Activated CD4-positive, alpha-beta memory T cell treated with anti-CD3 and anti-CD28 coated beads, Interleukin-2, amount 10 ng/mL, durations not matched to agents 7 days and 5 days (primary cell): ENCODE measurements at regions not wholly inside any gene's neighbourhood (a gene's known extent, or its start where the extent isn't known, plus 50 kb on each side); places are given as distances from the start of the nearest gene placed in this dataset.

ENCODE experiments used
- CTCF ChIA-PET: fragments of 350-600 bp; sonication (Branson Sonifier 250); formaldehyde crosslinking; loops from one replicate; lab custom pipeline; 2021; ENCODE audit warnings: antibody characterized with exemption, inconsistent platforms; lab: Charles Lee
- POLR2A ChIA-PET: fragments of 350-600 bp; sonication (Branson Sonifier 250); formaldehyde crosslinking; loops from one replicate; lab custom pipeline; 2021; ENCODE audit warnings: antibody characterized with exemption; lab: Charles Lee
- DNase-seq: peaks from one replicate; pipeline ENCODE4 v3.0.0-alpha.2; 2020
- H3K27ac Mint-ChIP-seq: one replicate; pipeline ENCODE4 v1.8.0; 2021; ENCODE audit warnings: mild to moderate bottlenecking, mixed read lengths
- H3K27me3 Mint-ChIP-seq: one replicate; pipeline ENCODE4 v1.8.0; 2021; ENCODE audit warnings: mixed read lengths
- H3K36me3 Mint-ChIP-seq: one replicate; pipeline ENCODE4 v1.8.0; 2021; ENCODE audit warnings: low read depth, mixed read lengths
- H3K4me1 Mint-ChIP-seq: one replicate; pipeline ENCODE4 v1.8.0; 2021; ENCODE audit warnings: mixed read lengths
- H3K4me3 Mint-ChIP-seq: one replicate; pipeline ENCODE4 v1.8.0; 2021; ENCODE audit warnings: mild to moderate bottlenecking, mixed read lengths
- H3K9me3 Mint-ChIP-seq: one replicate; pipeline ENCODE4 v1.8.0; 2021; ENCODE audit warnings: mixed read lengths

DNA sequence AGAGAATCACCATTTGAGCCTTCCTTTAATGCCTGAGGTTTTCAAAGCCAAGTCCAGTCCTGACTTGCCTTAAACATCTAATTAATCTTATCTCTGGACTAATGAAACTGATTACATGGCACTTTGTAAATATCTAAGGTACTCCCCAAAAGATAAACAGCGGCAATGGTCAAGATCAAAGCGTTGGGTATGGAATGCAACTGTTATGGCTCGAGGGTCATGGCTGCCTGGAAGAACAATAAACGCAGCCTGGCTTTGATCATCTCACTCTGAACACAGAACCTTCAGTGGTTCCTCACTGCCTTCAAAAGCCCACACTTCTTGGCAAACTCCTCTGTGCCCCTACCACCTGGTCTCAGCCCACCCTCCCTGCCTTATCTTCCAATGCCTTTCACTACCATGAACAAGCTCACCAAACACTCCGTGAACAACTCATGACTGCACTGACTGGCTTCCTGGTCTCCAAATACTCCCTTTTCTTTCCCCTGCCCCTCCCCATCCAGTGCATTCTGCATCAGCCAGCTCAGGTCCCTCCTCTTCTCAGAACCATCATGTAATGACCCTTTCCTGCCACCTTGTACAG, 150.2 kb upstream of the NFE2L3 start:
- CTCF ChIA-PET, result no interaction called here

DNA sequence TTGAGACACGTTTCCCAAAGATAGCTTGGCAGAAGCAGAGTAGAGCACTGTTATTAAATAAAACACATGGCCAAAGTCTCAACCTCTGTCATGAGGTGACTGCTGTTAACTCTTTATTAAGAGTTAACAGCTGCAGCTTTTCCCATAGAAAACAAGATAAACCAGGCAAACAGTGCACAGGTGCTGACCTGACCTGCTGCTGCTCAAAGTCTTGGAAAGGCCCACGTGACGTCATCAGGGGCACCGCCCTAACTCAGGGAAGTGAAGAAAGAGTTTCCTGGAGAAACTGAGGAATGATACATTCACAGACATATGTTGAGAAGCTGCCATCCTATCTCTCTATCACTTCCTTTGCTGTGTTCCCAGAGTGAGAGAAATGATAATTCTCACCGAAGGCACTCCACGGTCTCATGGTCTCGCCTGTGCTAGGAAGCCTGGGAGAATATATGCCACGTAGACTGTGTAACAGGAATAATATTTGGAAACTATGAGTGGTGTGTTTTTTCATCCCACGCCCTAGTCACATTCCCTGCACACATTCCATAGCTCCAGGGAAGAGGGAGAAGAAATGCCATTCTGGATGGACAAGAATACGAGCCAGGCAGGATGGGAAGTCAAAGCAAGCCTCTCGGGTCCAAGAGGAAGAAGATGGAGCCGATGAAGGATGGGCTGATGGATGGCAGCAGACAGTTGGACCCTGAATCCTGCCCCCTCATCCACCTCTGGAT, 146.2 kb upstream of the NFE2L3 start:
- Mint-ChIP-seq H3K4me3 (no peak overlapping the region), H3K27me3 (peaks cover 13% of the 10 kb centered on the region), H3K4me1 (no peaks in the 10 kb centered on the region), H3K36me3 (no peaks in the 10 kb centered on the region), H3K27ac (no peak overlapping the region), H3K9me3 (no peaks in the 10 kb centered on the region)
- DNase-seq, result no peak
- ChIA-PET CTCF (no interaction called here), POLR2A (no interaction called here)

More for the DNA sequence above, 150.2 kb upstream of the NFE2L3 start:
- DNase-seq, result no peak
- no peak overlapping the region for H3K4me3 Mint-ChIP-seq
- H3K4me1 Mint-ChIP-seq, result no peaks in the 10 kb centered on the region
- no peaks in the 10 kb centered on the region for H3K9me3 Mint-ChIP-seq
- POLR2A ChIA-PET, result no interaction called here
- H3K36me3 Mint-ChIP-seq, result no peaks in the 10 kb centered on the region
- peaks cover 15% of the 10 kb centered on the region for H3K27me3 Mint-ChIP-seq
- H3K27ac Mint-ChIP-seq, result no peak overlapping the region

DNA sequence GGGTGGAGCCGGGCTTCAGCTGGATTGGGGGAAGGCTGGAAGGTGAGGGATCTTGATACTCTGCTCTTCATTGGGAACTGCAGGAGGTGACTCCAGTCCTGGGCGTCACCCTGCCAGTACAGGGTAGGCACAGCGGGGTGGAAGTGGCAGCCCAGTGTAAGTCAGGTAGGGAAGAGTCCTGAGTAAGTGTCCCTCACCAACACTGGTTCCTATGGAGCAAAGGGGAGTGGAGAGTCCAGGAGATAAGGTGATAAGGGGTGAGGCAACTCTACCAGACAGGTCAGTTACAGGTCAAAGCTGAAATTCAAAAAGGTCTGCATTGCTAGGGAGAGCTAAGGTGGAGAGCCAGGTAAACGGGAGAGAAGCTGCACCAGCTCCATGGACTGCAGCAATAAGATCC, 145.6 kb upstream of the NFE2L3 start:
- POLR2A ChIA-PET, result no interaction called here
- H3K27ac Mint-ChIP-seq, result no peak overlapping the region
- no peaks in the 10 kb centered on the region for H3K4me1 Mint-ChIP-seq

DNA sequence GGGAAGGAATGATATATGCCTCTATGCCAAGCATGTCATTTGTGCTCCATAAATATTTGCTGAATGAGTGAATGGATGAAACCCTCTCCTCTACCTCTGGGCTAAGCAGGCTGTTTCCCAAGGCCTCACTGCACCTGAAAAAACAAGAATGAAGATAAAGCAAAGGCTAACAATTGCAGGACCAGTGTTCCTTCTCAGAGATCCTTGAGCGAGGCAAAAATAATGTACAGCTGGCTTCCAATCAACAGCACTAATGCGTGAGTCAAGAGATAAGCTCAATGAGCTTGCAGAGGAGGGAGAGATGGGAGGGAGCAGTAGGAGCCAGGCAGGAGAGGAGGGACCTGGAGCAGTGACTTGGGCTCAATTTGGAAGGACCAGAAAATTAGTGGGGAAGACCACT, 144.5 kb upstream of the NFE2L3 start:
- no peak for DNase-seq
- CTCF ChIA-PET, result no interaction called here
- Mint-ChIP-seq H3K9me3 (no peaks in the 10 kb centered on the region), H3K27me3 (peaks cover 14% of the 10 kb centered on the region), H3K4me3 (no peak overlapping the region), H3K4me1 (no peaks in the 10 kb centered on the region), H3K27ac (no peak overlapping the region), H3K36me3 (no peaks in the 10 kb centered on the region)
- POLR2A ChIA-PET, result no interaction called here

More for the DNA sequence above, 145.6 kb upstream of the NFE2L3 start:
- H3K9me3 Mint-ChIP-seq, result no peaks in the 10 kb centered on the region
- DNase-seq, result no peak
- CTCF ChIA-PET, result no interaction called here
- H3K4me3 Mint-ChIP-seq, result no peak overlapping the region
- peaks cover 13% of the 10 kb centered on the region for H3K27me3 Mint-ChIP-seq
- H3K36me3 Mint-ChIP-seq, result no peaks in the 10 kb centered on the region

DNA sequence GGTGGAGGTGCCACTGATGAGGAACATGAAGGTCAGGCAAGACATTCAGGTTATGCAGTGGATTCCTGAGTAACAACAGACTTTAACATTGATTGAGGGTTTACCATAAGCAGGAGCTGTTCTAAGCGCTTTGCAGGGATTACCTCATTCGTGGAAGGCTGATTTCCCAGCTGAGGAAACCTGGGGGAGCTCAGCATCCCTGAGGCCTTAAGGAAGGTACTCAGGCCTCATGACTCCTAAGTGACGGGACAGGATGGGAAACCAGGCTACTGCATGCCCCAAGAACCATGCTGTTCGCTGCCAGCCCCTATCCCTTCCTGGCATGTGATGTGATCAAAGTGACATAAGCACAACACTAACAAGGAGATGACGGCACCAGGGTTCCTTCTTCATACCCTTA, 143.6 kb upstream of the NFE2L3 start:
- Mint-ChIP-seq H3K27ac (no peak overlapping the region), H3K4me3 (no peak overlapping the region), H3K4me1 (no peaks in the 10 kb centered on the region), H3K36me3 (no peaks in the 10 kb centered on the region), H3K9me3 (no peaks in the 10 kb centered on the region), H3K27me3 (peaks cover 8% of the 10 kb centered on the region)
- no peak for DNase-seq
- ChIA-PET POLR2A (no interaction called here), CTCF (no interaction called here)

DNA sequence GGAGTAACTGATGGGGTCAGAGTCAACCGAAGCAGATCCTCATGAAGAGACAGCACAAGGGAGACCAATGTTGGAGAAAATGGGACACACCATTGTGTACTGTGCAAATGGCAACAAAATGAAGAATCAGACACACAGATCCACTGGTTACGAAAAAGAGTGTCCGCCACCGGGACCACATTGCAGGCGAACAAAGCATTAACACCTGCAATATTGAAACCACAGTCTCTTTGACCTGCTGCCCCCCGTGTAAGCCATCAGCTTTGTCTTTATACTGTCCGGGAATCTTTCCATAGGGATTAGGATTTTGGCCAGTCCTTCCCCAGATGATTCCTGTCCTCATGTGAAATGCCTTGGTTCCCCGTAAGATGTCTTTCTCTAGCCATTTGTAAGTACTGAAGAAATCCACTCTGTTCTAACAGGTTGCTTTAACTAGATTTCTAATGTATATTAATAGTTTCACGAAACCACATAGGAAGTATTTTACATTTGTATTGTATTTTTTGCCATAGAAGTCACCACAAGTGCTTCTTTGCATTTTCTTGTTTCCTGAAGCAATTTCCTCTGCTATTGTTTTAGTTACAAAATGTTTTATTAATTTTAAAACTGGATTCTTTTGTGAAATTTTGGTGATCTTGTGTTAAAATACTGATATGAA, 140.8 kb upstream of the NFE2L3 start:
- Mint-ChIP-seq H3K4me3 (no peak overlapping the region), H3K27ac (no peak overlapping the region), H3K4me1 (no peaks in the 10 kb centered on the region), H3K9me3 (no peaks in the 10 kb centered on the region), H3K36me3 (no peaks in the 10 kb centered on the region), H3K27me3 (peaks cover 17% of the 10 kb centered on the region)
- CTCF ChIA-PET, result no interaction called here
- POLR2A ChIA-PET, result no interaction called here
- DNase-seq, result no peak

DNA sequence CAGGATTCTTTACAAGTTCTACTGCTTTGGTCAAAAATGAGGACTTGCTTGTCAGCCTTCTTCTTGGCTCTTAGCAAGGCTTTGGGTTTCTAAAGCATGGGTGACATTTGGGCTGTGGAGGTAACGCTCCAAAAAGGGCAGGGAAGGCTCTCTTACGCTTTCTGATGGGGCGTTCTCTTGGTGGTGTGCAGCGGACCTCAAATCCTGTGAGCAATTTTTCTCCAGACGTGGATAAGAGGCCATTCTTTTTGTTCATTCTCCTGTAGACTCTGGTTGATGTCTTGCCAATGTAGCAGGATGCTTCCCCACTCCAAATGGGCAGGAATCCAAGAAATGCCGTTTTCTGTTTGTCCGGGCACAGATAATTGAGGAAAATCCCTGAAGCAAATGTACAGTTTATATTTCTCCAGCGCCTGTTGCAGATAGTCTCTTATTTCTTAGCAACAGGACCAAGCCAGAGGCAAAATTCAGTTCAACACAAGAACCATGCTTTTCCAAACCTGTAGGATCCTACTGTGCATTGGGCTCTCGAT, 138.4 kb upstream of the NFE2L3 start:
- Mint-ChIP-seq H3K27me3 (peaks cover 28% of the 10 kb centered on the region), H3K36me3 (no peaks in the 10 kb centered on the region), H3K4me3 (no peak overlapping the region), H3K27ac (no peak overlapping the region), H3K4me1 (no peaks in the 10 kb centered on the region), H3K9me3 (peaks cover 5% of the 10 kb centered on the region)
- ChIA-PET CTCF (interaction anchor here (0.6 kb wide), 1 partner anchor 120 kb away, joined by 3 read pairs; no protein-coding TSS in a partner anchor), POLR2A (no interaction called here)
- DNase-seq, result no peak

DNA sequence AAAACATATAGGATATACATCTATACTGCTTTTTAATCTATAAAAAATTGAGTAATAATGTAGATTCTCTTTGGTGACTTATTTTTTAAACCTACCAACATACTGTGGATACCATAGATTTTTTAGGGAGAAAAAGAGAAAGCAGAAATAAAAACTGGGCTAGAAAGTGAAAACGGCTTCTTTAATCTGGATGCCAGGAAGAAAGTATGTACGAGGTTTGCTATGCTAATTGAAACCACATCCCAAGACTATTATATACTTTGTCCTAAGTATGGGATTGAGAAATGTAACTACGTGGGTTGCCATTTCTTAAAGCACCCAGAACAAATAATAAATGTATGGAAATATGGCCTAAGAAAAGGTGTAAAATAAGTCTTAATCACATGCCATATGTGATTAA, 129.0 kb upstream of the NFE2L3 start:
- H3K36me3 Mint-ChIP-seq, result no peaks in the 10 kb centered on the region
- POLR2A ChIA-PET, result interaction anchor here (0.7 kb wide), 1 partner anchor 91 kb away, joined by 3 read pairs; no protein-coding TSS in a partner anchor
- H3K4me3 Mint-ChIP-seq, result no peak overlapping the region
- H3K4me1 Mint-ChIP-seq, result no peaks in the 10 kb centered on the region
- peaks cover 8% of the 10 kb centered on the region for H3K27me3 Mint-ChIP-seq
- DNase-seq, result no peak
- no peak overlapping the region for H3K27ac Mint-ChIP-seq
- H3K9me3 Mint-ChIP-seq, result no peaks in the 10 kb centered on the region
- CTCF ChIA-PET, result no interaction called here

DNA sequence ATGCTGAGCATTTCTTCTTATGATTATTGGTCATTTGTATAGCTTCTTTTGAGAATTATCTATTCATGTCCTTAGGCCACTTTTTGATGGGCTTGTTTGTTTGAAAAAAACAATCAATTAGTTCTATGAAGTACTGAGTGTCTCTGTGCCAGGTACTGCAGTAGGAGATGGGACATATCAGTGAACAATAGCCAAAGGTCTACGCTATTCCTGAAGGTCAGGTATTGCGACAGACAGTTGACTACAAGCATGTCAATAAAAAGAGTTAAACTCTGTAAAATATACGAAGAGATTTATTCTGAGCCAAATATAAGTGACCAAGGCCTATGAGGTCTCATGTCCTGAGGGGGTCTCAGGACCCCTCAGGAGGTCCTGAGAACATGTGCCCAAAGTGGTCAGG, 122.1 kb upstream of the NFE2L3 start:
- CTCF ChIA-PET, result no interaction called here
- H3K9me3 Mint-ChIP-seq, result no peaks in the 10 kb centered on the region
- no peak overlapping the region for H3K27ac Mint-ChIP-seq
- DNase-seq, result no peak
- H3K4me3 Mint-ChIP-seq, result no peak overlapping the region
- peaks cover 15% of the 10 kb centered on the region for H3K27me3 Mint-ChIP-seq
- no peaks in the 10 kb centered on the region for H3K36me3 Mint-ChIP-seq
- POLR2A ChIA-PET, result no interaction called here
- peaks cover 4% of the 10 kb centered on the region for H3K4me1 Mint-ChIP-seq

DNA sequence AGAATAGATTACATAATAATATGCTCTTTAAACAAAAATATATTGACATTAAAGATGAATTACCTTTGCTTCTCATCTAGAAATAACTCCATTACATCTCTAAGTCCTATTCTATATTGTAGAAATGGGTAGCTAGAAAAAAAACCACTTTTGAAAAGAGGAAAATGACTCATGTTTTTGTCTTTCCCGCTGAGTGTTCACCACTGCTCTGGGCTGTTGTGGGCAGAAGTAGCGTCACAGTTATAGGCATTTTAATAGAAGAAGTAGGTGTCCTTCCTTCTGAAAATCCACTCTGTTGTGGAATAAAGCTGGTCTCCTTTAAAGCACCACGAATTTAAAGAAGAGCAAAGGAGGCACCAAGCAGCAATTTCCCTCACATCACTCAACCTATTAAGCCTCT, 117.6 kb upstream of the NFE2L3 start:
- H3K4me1 Mint-ChIP-seq, result peaks cover 7% of the 10 kb centered on the region
- H3K36me3 Mint-ChIP-seq, result no peaks in the 10 kb centered on the region
- peaks cover 29% of the 10 kb centered on the region for H3K27me3 Mint-ChIP-seq
- H3K27ac Mint-ChIP-seq, result no peak overlapping the region
- ChIA-PET POLR2A (no interaction called here), CTCF (no interaction called here)
- no peak for DNase-seq
- no peak overlapping the region for H3K4me3 Mint-ChIP-seq
- no peaks in the 10 kb centered on the region for H3K9me3 Mint-ChIP-seq

DNA sequence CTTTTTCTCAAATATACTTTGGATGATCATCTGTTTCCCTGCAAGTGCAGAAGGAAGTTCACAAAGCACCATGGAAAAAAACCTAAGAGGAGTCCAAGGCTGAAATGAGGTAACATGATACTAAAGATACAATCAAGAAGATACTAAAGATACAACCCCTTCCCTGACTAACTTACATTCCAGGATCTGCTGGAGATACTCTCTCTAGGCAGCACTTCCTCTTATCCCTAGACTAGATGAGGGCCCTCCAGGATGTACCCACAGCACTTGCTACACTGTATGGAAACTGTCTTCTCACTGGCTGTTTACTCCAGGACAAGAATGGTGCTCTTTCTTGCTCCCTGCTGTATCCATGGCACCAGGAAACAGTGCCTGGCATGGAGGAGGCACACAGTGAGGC, 116.4 kb upstream of the NFE2L3 start:
- no peaks in the 10 kb centered on the region for H3K9me3 Mint-ChIP-seq
- ChIA-PET CTCF (no interaction called here), POLR2A (no interaction called here)
- H3K36me3 Mint-ChIP-seq, result no peaks in the 10 kb centered on the region
- no peak overlapping the region for H3K27ac Mint-ChIP-seq
- no peak for DNase-seq
- no peak overlapping the region for H3K4me3 Mint-ChIP-seq
- H3K27me3 Mint-ChIP-seq, result peaks cover 37% of the 10 kb centered on the region
- H3K4me1 Mint-ChIP-seq, result peaks cover 7% of the 10 kb centered on the region

DNA sequence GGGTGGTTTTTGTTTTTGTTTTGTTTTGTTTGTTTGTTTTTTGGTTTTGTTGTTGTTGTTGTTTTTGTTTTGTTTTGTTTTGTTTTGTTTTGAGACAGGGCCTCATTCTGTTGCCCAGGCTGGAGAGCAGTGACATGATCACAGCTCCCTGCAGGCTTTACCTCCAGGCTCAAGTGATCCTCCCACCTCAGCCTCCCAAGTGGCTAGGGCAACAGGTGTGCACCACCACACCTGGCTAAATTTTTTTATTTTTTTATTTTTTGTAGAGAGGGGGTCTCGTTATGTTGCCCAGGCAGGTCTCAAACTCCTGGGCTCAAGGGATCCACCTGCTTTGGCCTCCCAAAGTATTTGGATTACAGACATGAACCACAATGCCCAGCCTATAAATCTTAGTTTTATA, 115.9 kb upstream of the NFE2L3 start:
- DNase-seq, result no peak
- H3K4me1 Mint-ChIP-seq, result peaks cover 7% of the 10 kb centered on the region
- no peak overlapping the region for H3K27ac Mint-ChIP-seq
- ChIA-PET CTCF (no interaction called here), POLR2A (no interaction called here)
- H3K4me3 Mint-ChIP-seq, result no peak overlapping the region
- H3K9me3 Mint-ChIP-seq, result no peaks in the 10 kb centered on the region
- no peaks in the 10 kb centered on the region for H3K36me3 Mint-ChIP-seq
- H3K27me3 Mint-ChIP-seq, result peaks cover 35% of the 10 kb centered on the region

DNA sequence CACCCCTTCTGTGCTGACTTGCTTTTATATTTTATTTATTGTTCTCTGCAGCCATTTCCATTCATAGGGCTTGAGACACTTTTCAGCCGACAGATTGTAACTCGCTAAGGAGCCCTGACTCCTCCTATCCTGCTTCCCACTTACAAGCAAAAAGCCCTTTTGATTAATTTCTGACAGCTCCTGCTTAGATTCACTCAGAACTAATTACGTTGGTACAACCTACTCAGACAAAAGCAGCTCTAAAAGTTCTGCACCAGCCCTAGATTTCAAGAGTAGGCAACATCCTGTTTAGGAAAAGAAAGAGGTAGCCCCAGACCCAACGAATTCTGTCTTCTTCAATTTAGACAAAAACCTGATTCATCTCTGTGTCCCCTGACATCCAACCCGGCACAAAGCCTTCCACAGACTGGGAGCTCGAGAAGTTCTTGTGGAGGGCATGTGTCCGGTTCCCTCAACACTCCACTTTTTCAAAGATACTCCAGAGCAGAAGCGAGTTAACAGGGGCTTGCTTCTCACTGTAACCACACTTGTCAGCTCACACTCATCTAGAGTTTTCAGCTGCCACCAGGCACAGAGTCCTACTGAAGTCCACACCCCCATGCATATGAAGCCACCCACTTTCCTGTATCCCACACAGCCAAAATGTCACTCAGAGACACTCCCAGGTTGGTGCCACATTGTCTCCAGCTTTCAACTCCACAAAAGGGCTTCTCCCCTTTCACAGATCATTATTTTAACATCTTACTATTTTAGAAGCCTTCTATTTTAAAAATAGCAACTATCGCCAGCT, 113.6 kb upstream of the NFE2L3 start:
- ChIA-PET POLR2A (no interaction called here), CTCF (interaction anchor here (0.9 kb wide), 1 partner anchor 146 kb away, joined by 4 read pairs; no protein-coding TSS in a partner anchor)
- Mint-ChIP-seq H3K4me3 (no peak overlapping the region), H3K27ac (no peak overlapping the region), H3K9me3 (no peaks in the 10 kb centered on the region), H3K4me1 (peaks cover 7% of the 10 kb centered on the region), H3K27me3 (peaks cover 28% of the 10 kb centered on the region), H3K36me3 (no peaks in the 10 kb centered on the region)
- no peak for DNase-seq
